OCI-LY3 (cell line): ENCODE measurements at regions not wholly inside any gene's neighbourhood (a gene's known extent, or its start where the extent isn't known, plus 50 kb on each side); places are given as distances from the start of the nearest gene placed in this dataset.

ENCODE experiments used
- H2AFZ ChIP-seq: fragments of 200-600, 300-600 bp; shearing (Covaris generic); 2 replicates; pipeline ENCODE4 v1.6.0; 2014; ENCODE audit warnings: antibody characterized with exemption, low read depth, low read length
- H3K27ac ChIP-seq: fragments of 200-600, 300-600 bp; sonication (generic); 2 replicates; pipeline ENCODE4 v1.5.1; 2014; ENCODE audit warnings: mild to moderate bottlenecking, low read length, moderate library complexity, mixed read lengths
- H3K27me3 ChIP-seq: fragments of 200-600, 300-600 bp; sonication (generic); 2 replicates; pipeline ENCODE4 v1.6.1; 2014; ENCODE audit warnings: low read depth, low read length, mixed read lengths
- H3K36me3 ChIP-seq: fragments of 200-600, 300-600 bp; sonication (generic); replicated peaks from 2 replicates; pipeline ENCODE3; 2014; ENCODE audit warnings: low read depth, low read length, mixed read lengths
- H3K4me1 ChIP-seq: fragments of 300-600, 200-600 bp; sonication (generic); 2 replicates; pipeline ENCODE4 v1.6.1; 2014; ENCODE audit warnings: low read length, mixed read lengths
- H3K4me2 ChIP-seq: fragments of 200-600, 300-600 bp; sonication (generic); 2 replicates; pipeline ENCODE4 v1.6.1; 2014; ENCODE audit warnings: low read length, mixed read lengths
- H3K4me3 ChIP-seq: fragments of 300-600, 200-600 bp; sonication (generic); 2 replicates; pipeline ENCODE4 v1.5.1; 2014; ENCODE audit warnings: antibody characterized with exemption, mild to moderate bottlenecking, low read length, moderate library complexity
- H3K79me2 ChIP-seq: fragments of 300-600, 200-600 bp; shearing (Covaris generic); 2 replicates; pipeline ENCODE4 v1.6.1; 2014; ENCODE audit warnings: mild to moderate bottlenecking, low read length, mixed read lengths
- H3K9ac ChIP-seq: fragments of 300-600, 200-600 bp; shearing (Covaris generic); 2 replicates; pipeline ENCODE4 v1.6.0; 2014; ENCODE audit warnings: mild to moderate bottlenecking, low read length, moderate library complexity
- H3K9me3 ChIP-seq: fragments of 200-600, 300-600 bp; shearing (Covaris generic); 2 replicates; pipeline ENCODE4 v1.6.1; 2014; ENCODE audit warnings: low read length, mixed read lengths; ENCODE audit not compliant: insufficient read depth
- H4K20me1 ChIP-seq: fragments of 200-600, 300-600 bp; sonication (generic); 2 replicates; pipeline ENCODE4 v1.6.1; 2016; ENCODE audit warnings: low read length, mixed read lengths; ENCODE audit not compliant: insufficient read depth
- EZH2phosphoT487 ChIP-seq: fragments of 200-600 bp; shearing (Covaris generic); IDR thresholded peaks from 2 replicates; pipeline ENCODE4 v1.6.1; 2018; ENCODE audit warnings: antibody characterized with exemption, mixed run types, low read depth
- TF ChIP-seq, protein P1 (sequence below): fragments of 200-600, 300-600 bp; sonication (generic); IDR thresholded peaks from 2 replicates; pipeline ENCODE4 v1.5.1; 2014; ENCODE audit warnings: antibody characterized with exemption, low read length, low read depth

DNA sequence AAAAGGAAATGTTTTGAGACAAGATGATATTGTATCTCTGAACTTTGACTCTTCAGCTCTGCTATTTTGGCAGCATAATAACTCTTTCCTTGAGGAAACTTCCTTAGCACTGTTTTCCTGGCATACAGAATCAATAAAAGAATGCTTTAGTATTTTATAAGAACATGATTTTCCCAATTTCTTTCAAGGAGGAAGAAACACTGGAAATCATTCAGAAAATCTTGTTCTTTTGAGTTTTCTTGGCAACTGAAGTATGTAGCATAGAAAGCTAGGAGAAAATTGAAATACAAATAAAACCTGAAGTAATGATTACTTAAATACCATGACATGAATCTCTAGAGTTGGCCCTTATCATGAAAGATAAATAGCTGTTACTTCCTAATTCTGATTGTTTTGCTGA lies 461.4 kb upstream of the ZNF608 start:
- H3K27me3 ChIP-seq, result no peaks in the 10 kb centered on the region
- H3K4me3 ChIP-seq, result no peak overlapping the region
- TF ChIP-seq, protein P1, sequence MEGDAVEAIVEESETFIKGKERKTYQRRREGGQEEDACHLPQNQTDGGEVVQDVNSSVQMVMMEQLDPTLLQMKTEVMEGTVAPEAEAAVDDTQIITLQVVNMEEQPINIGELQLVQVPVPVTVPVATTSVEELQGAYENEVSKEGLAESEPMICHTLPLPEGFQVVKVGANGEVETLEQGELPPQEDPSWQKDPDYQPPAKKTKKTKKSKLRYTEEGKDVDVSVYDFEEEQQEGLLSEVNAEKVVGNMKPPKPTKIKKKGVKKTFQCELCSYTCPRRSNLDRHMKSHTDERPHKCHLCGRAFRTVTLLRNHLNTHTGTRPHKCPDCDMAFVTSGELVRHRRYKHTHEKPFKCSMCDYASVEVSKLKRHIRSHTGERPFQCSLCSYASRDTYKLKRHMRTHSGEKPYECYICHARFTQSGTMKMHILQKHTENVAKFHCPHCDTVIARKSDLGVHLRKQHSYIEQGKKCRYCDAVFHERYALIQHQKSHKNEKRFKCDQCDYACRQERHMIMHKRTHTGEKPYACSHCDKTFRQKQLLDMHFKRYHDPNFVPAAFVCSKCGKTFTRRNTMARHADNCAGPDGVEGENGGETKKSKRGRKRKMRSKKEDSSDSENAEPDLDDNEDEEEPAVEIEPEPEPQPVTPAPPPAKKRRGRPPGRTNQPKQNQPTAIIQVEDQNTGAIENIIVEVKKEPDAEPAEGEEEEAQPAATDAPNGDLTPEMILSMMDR, result no peak
- no peak for TF ChIP-seq EZH2phosphoT487

DNA sequence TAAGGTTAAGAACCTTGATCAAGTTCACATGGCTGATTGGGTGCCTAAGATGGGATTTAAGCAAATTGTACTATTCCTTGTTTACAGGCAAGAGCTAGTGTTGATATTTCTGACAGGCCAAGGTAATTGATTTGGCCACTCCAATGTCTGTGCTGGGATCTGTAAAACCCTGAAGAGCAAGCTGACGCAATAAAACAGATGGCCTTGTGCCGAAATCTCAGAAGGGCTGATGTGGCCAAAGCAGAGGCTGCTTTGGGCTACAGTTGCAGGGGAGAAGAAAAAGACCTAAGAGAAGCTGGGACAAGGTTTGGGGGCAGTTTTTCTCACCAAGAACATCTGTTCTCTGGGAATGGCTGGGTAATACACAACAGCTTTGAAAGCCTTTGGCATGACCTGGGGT lies 463.2 kb upstream of the ZNF608 start:
- no peak overlapping the region for H3K9ac ChIP-seq
- TF ChIP-seq, protein P1, result no peak
- no peak for TF ChIP-seq EZH2phosphoT487
- H3K4me1 ChIP-seq, result peaks cover 14% of the 10 kb centered on the region
- no peak overlapping the region for H2AFZ ChIP-seq
- no peaks in the 10 kb centered on the region for H3K79me2 ChIP-seq
- no peak overlapping the region for H3K27ac ChIP-seq
- no peaks in the 10 kb centered on the region for H3K9me3 ChIP-seq
- no peaks in the 10 kb centered on the region for H3K36me3 ChIP-seq
- H4K20me1 ChIP-seq, result no peaks in the 10 kb centered on the region
- no peaks in the 10 kb centered on the region for H3K27me3 ChIP-seq
- no peak overlapping the region for H3K4me3 ChIP-seq
- no peak overlapping the region for H3K4me2 ChIP-seq

More for the DNA sequence above, 461.4 kb upstream of the ZNF608 start:
- Histone ChIP-seq H3K79me2 (no peaks in the 10 kb centered on the region), H2AFZ (no peak overlapping the region), H3K27ac (no peak overlapping the region), H3K4me1 (peaks cover 8% of the 10 kb centered on the region), H4K20me1 (no peaks in the 10 kb centered on the region), H3K4me2 (no peak overlapping the region), H3K9ac (no peak overlapping the region), H3K36me3 (no peaks in the 10 kb centered on the region), H3K9me3 (no peaks in the 10 kb centered on the region)

DNA sequence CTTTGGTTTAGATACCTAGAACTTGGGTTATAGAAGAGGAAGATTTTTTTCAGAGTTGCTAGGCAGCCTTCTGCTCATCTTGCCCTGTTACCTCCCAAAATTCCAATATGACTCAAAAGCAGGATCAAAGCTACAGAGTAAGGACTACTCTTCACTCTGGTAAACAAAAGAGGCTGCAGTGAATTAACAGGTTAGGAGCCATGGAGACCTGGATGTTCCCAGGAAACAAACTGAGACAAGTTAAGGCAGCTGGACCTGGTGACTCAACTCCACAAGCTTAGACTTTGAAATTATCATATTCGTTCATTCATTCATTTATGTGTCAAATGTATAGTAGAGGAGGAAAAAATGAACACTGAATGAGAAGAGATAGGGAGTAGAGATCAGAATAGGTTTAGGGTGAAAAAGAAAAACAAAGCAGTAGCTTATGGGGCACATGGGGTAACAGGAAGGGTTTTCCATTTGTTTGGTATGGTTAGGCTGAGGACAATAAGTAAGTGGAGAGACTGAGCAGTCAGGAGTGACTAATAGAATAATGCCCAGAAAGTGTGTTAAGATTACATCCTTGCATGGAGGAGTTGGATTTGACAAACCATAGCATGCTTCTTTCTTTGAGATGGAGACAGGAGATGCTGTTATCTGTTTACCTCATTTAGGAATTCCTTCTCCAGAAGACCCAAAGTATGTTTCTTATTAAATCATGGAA lies 464.0 kb upstream of the ZNF608 start:
- H3K79me2 ChIP-seq, result no peaks in the 10 kb centered on the region
- no peaks in the 10 kb centered on the region for H3K9me3 ChIP-seq
- H3K27ac ChIP-seq, result no peak overlapping the region
- H3K4me2 ChIP-seq, result no peak overlapping the region
- no peaks in the 10 kb centered on the region for H3K27me3 ChIP-seq
- H3K9ac ChIP-seq, result no peak overlapping the region
- no peak for TF ChIP-seq EZH2phosphoT487
- TF ChIP-seq, protein P1, result no peak
- no peaks in the 10 kb centered on the region for H4K20me1 ChIP-seq
- no peak overlapping the region for H3K4me3 ChIP-seq
- H2AFZ ChIP-seq, result no peak overlapping the region
- peaks cover 14% of the 10 kb centered on the region for H3K4me1 ChIP-seq
- H3K36me3 ChIP-seq, result no peaks in the 10 kb centered on the region

DNA sequence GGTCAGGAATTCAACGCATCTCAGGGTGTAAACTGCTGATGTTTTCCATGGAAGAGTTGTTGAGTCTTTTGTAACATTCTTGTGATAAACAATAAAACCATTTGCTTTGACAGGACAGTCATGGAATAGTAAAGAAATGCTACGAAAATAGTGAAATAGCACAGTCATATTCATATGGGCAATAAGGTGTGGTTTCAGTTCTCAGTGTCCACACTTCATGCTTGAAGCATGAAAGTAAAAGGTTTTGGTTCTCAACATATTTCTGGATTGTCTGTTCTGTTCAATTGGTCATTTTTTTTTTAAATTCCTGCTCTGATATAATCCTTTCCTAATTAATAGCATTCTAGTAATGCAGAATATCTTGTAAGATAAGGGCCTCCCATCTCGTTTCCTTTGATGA lies 467.6 kb upstream of the ZNF608 start:
- Histone ChIP-seq H3K4me1 (peaks cover 6% of the 10 kb centered on the region; the same call in 1 of the 2 replicates), H3K4me3 (no peak overlapping the region), H2AFZ (no peak overlapping the region), H3K79me2 (no peaks in the 10 kb centered on the region), H3K4me2 (no peak overlapping the region), H3K9me3 (no peaks in the 10 kb centered on the region), H3K36me3 (no peaks in the 10 kb centered on the region), H3K27ac (no peak overlapping the region), H4K20me1 (no peaks in the 10 kb centered on the region), H3K27me3 (no peaks in the 10 kb centered on the region), H3K9ac (no peak overlapping the region)
- TF ChIP-seq, protein P1, result no peak
- TF ChIP-seq EZH2phosphoT487, result no peak
